ENCODE measurements at regions not wholly inside any gene's neighbourhood (a gene's known extent, or its start where the extent isn't known, plus 50 kb on each side); places are given as distances from the start of the nearest gene placed in this dataset.

- TF ChIP-seq CTCF (IDR thresholded peaks at IDR 0.05) (no peak), POLR2A (IDR thresholded peaks at IDR 0.05) (no peak)
Measured at GRCh38 chr2:47628904-47629303, 58.1 kb upstream of the KCNK12 start.
